ENCODE measurements at regions not wholly inside any gene's neighbourhood (a gene's known extent, or its start where the extent isn't known, plus 50 kb on each side); places are given as distances from the start of the nearest gene placed in this dataset.

- intact Hi-C loops (cut with DNase I) = no loop called here
- Histone ChIP-seq H3K4me3 (ENCODE audit: low read length in 2 of 2) (no peak overlapping the region), H3K27me3 (ENCODE audit: control insufficient read depth in 1 of 2, insufficient read depth in 2 of 2, low read length in 1 of 2) (no peaks in the 10 kb centered on the region)
Measured at GRCh38 chr16:86673956-86674453, 95.7 kb downstream of the FOXL1 start.

GRCh38 chr16:86676254-86676670, 97.9 kb downstream of the FOXL1 start:
- 64 to 77% methylated on average over 4 of the region's 4 CpGs for WGBS, 2 donors
- Histone ChIP-seq H3K36me3 (ENCODE audit: control insufficient read depth in 1 of 2, insufficient read depth in 2 of 2, low read length in 1 of 2) (no peaks in the 10 kb centered on the region), H3K9me3 (ENCODE audit: control insufficient read depth, low read length) (no peaks in the 10 kb centered on the region), H3K4me3 (ENCODE audit: low read length in 2 of 2) (no peak overlapping the region), H3K4me1 (ENCODE audit: control insufficient read depth in 1 of 2, insufficient read depth in 2 of 2, low read length in 2 of 2) (peaks cover 0 to 1% of the 10 kb centered on the region in 2 donors), H3K27ac (ENCODE audit: low read depth in 1 of 2, low read length in 2 of 2) (no peak overlapping the region), H3K27me3 (ENCODE audit: control insufficient read depth in 1 of 2, insufficient read depth in 2 of 2, low read length in 1 of 2) (no peaks in the 10 kb centered on the region)
- DNase-seq (no peak), ATAC-seq (ENCODE audit: low FRiP score) (no peak)
- intact Hi-C loops (cut with DNase I) = no loop called here

More at GRCh38 chr16:86673956-86674453, 95.7 kb downstream of the FOXL1 start:
- H3K9me3 ChIP-seq (ENCODE audit: control insufficient read depth, low read length) = no peaks in the 10 kb centered on the region
- DNase-seq (no peak), ATAC-seq (ENCODE audit: low FRiP score) (no peak)
- H3K36me3 ChIP-seq (ENCODE audit: control insufficient read depth in 1 of 2, insufficient read depth in 2 of 2, low read length in 1 of 2) = no peaks in the 10 kb centered on the region
- H3K4me1 ChIP-seq (ENCODE audit: control insufficient read depth in 1 of 2, insufficient read depth in 2 of 2, low read length in 2 of 2) = no peaks in the 10 kb centered on the region
- 97 to 98% methylated on average over 3 of the region's 3 CpGs for WGBS, 2 donors
- no peak overlapping the region for H3K27ac ChIP-seq (ENCODE audit: low read depth in 1 of 2, low read length in 2 of 2)

- intact Hi-C loops (cut with DNase I) = no loop called here
- ATAC-seq (ENCODE audit: low FRiP score) = no peak
- H3K27ac ChIP-seq (ENCODE audit: low read depth in 1 of 2, low read length in 2 of 2) = peak overlapping the region; percentile 50 to 58
- no peaks in the 10 kb centered on the region for H3K9me3 ChIP-seq (ENCODE audit: control insufficient read depth, low read length)
- no peak overlapping the region for H3K4me3 ChIP-seq (ENCODE audit: low read length in 2 of 2)
- H3K4me1 ChIP-seq (ENCODE audit: control insufficient read depth in 1 of 2, insufficient read depth in 2 of 2, low read length in 2 of 2) = peaks cover 0 to 1% of the 10 kb centered on the region in 2 donors
- DNase-seq = no peak
- 79 to 83% methylated on average over 2 of the region's 2 CpGs for WGBS, 2 donors
- no peaks in the 10 kb centered on the region for H3K27me3 ChIP-seq (ENCODE audit: control insufficient read depth in 1 of 2, insufficient read depth in 2 of 2, low read length in 1 of 2)
- no peaks in the 10 kb centered on the region for H3K36me3 ChIP-seq (ENCODE audit: control insufficient read depth in 1 of 2, insufficient read depth in 2 of 2, low read length in 1 of 2)
Measured at GRCh38 chr16:86679490-86679889, 101.1 kb downstream of the FOXL1 start.

GRCh38 chr16:86680162-86680561, 101.8 kb downstream of the FOXL1 start:
- peak; percentile 66 for ATAC-seq (ENCODE audit: low FRiP score)
- H3K4me3 ChIP-seq (ENCODE audit: low read length in 2 of 2) = no peak overlapping the region
- no peaks in the 10 kb centered on the region for H3K36me3 ChIP-seq (ENCODE audit: control insufficient read depth in 1 of 2, insufficient read depth in 2 of 2, low read length in 1 of 2)
- H3K27me3 ChIP-seq (ENCODE audit: control insufficient read depth in 1 of 2, insufficient read depth in 2 of 2, low read length in 1 of 2) = no peaks in the 10 kb centered on the region
- 1 to 3% methylated on average over 5 of the region's 5 CpGs for WGBS, 2 donors
- intact Hi-C loops (cut with DNase I) = loop anchor here (2.0 to 5.0 kb wide), 5 partner anchors 61 to 382 kb away; partner anchors contain the start of gene FOXL1 (in 1 of the 2)
- no peaks in the 10 kb centered on the region for H3K9me3 ChIP-seq (ENCODE audit: control insufficient read depth, low read length)
- H3K27ac ChIP-seq (ENCODE audit: low read depth in 1 of 2, low read length in 2 of 2) = peak overlapping the region; percentile 58 to 69
- peaks cover 0 to 1% of the 10 kb centered on the region in 2 donors for H3K4me1 ChIP-seq (ENCODE audit: control insufficient read depth in 1 of 2, insufficient read depth in 2 of 2, low read length in 2 of 2)
- peak; percentile 69 to 84 for DNase-seq

- Histone ChIP-seq H3K27ac (ENCODE audit: low read depth in 1 of 2, low read length in 2 of 2) (peak overlapping the region; percentile 69 to 74), H3K4me3 (ENCODE audit: low read length in 2 of 2) (no peak overlapping the region), H3K36me3 (ENCODE audit: control insufficient read depth in 1 of 2, insufficient read depth in 2 of 2, low read length in 1 of 2) (no peaks in the 10 kb centered on the region), H3K4me1 (ENCODE audit: control insufficient read depth in 1 of 2, insufficient read depth in 2 of 2, low read length in 2 of 2) (peaks cover 0 to 1% of the 10 kb centered on the region in 2 donors), H3K27me3 (ENCODE audit: control insufficient read depth in 1 of 2, insufficient read depth in 2 of 2, low read length in 1 of 2) (no peaks in the 10 kb centered on the region), H3K9me3 (ENCODE audit: control insufficient read depth, low read length) (no peaks in the 10 kb centered on the region)
- DNase-seq (no peak), ATAC-seq (ENCODE audit: low FRiP score) (peak; percentile 21)
- 5 to 6% methylated on average over 8 of the region's 8 CpGs for WGBS, 2 donors
- intact Hi-C loops (cut with DNase I) = loop anchor here (1.0 to 5.0 kb wide), 6 partner anchors 60 to 382 kb away; partner anchors contain the start of gene FOXL1 (in 1 of the 2)
Measured at GRCh38 chr16:86680661-86681030, 102.3 kb downstream of the FOXL1 start.

GRCh38 chr16:86681031-86681756, 102.8 kb downstream of the FOXL1 start:
- 3 to 8% methylated on average over 37 of the region's 37 CpGs for WGBS, 2 donors
- peak; percentile 89 to 94 for DNase-seq
- intact Hi-C loops (cut with DNase I) = loop anchor here (1.0 to 5.0 kb wide), 6 partner anchors 60 to 381 kb away; partner anchors contain the start of gene FOXL1 (in 1 of the 2)
- no peak overlapping the region for H3K4me3 ChIP-seq (ENCODE audit: low read length in 2 of 2)
- H3K36me3 ChIP-seq (ENCODE audit: control insufficient read depth in 1 of 2, insufficient read depth in 2 of 2, low read length in 1 of 2) = no peaks in the 10 kb centered on the region
- H3K4me1 ChIP-seq (ENCODE audit: control insufficient read depth in 1 of 2, insufficient read depth in 2 of 2, low read length in 2 of 2) = peaks cover 0 to 1% of the 10 kb centered on the region in 2 donors
- no peaks in the 10 kb centered on the region for H3K27me3 ChIP-seq (ENCODE audit: control insufficient read depth in 1 of 2, insufficient read depth in 2 of 2, low read length in 1 of 2)
- H3K9me3 ChIP-seq (ENCODE audit: control insufficient read depth, low read length) = no peaks in the 10 kb centered on the region
- H3K27ac ChIP-seq (ENCODE audit: low read depth in 1 of 2, low read length in 2 of 2) = peak overlapping the region; percentile 69 to 74
- ATAC-seq (ENCODE audit: low FRiP score) = peak; percentile 79

GRCh38 chr16:86681757-86682106, 103.4 kb downstream of the FOXL1 start:
- Histone ChIP-seq H3K36me3 (ENCODE audit: control insufficient read depth in 1 of 2, insufficient read depth in 2 of 2, low read length in 1 of 2) (no peaks in the 10 kb centered on the region), H3K9me3 (ENCODE audit: control insufficient read depth, low read length) (no peaks in the 10 kb centered on the region), H3K27ac (ENCODE audit: low read depth in 1 of 2, low read length in 2 of 2) (peak overlapping the region; percentile 53 to 56), H3K4me1 (ENCODE audit: control insufficient read depth in 1 of 2, insufficient read depth in 2 of 2, low read length in 2 of 2) (peaks cover 0 to 1% of the 10 kb centered on the region in 2 donors), H3K4me3 (ENCODE audit: low read length in 2 of 2) (no peak overlapping the region), H3K27me3 (ENCODE audit: control insufficient read depth in 1 of 2, insufficient read depth in 2 of 2, low read length in 1 of 2) (no peaks in the 10 kb centered on the region)
- no peak for DNase-seq
- peak; percentile 8 for ATAC-seq (ENCODE audit: low FRiP score)
- intact Hi-C loops (cut with DNase I) = loop anchor here (1.0 to 5.0 kb wide), 6 partner anchors 59 to 381 kb away; partner anchors contain the start of gene FOXL1 (in 1 of the 2)
- 5 to 13% methylated on average over 15 of the region's 15 CpGs for WGBS, 2 donors

GRCh38 chr16:86682219-86682904, 104.0 kb downstream of the FOXL1 start:
- Histone ChIP-seq H3K36me3 (ENCODE audit: control insufficient read depth in 1 of 2, insufficient read depth in 2 of 2, low read length in 1 of 2) (no peaks in the 10 kb centered on the region), H3K27me3 (ENCODE audit: control insufficient read depth in 1 of 2, insufficient read depth in 2 of 2, low read length in 1 of 2) (no peaks in the 10 kb centered on the region), H3K4me1 (ENCODE audit: control insufficient read depth in 1 of 2, insufficient read depth in 2 of 2, low read length in 2 of 2) (peaks cover 0 to 1% of the 10 kb centered on the region in 2 donors), H3K27ac (ENCODE audit: low read depth in 1 of 2, low read length in 2 of 2) (peak overlapping the region; percentile 53 to 56), H3K4me3 (ENCODE audit: low read length in 2 of 2) (no peak overlapping the region), H3K9me3 (ENCODE audit: control insufficient read depth, low read length) (no peaks in the 10 kb centered on the region)
- peak; percentile 36 for ATAC-seq (ENCODE audit: low FRiP score)
- no peak for DNase-seq
- 61 to 69% methylated on average over 14 of the region's 14 CpGs for WGBS, 2 donors
- intact Hi-C loops (cut with DNase I) = loop anchor here (5.0 kb wide), 3 partner anchors 70 to 380 kb away; partner anchors contain the start of gene FOXL1 (in 1 of the 2)

All from aorta (tissue), 5 donors.